ENCODE measurements at regions not wholly inside any gene's neighbourhood (a gene's known extent, or its start where the extent isn't known, plus 50 kb on each side); places are given as distances from the start of the nearest gene placed in this dataset.

DNA sequence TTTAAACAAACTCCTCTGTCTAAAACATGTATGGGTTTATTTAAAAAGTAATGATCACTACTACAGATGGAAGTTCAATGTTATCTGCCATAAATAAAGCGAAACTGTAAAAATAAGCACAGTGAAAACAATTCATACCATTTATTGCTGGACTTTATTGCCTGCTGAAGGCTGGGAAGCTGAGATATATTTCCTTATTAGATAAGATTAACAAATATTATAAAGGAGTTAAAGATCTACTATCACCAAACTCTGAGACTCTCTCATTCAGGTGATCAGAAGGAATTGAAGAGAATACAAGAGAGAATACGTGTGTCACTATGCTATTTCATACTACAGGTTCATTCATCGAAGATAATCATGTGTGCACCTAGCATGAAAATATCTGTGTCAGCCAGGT lies 190.9 kb upstream of the ATP10B start:
- WGBS (ENCODE audit: insufficient coverage) = 83% methylated on average over 2 of the region's 3 CpGs
- no peak for DNase-seq
- H3K4me1 ChIP-seq (ENCODE audit: control insufficient read depth, insufficient read depth, low read length) = no peaks in the 10 kb centered on the region
- H3K4me3 ChIP-seq (ENCODE audit: low read length) = no peak overlapping the region
- H3K27ac ChIP-seq (ENCODE audit: low read length) = no peak overlapping the region
- no peaks in the 10 kb centered on the region for H3K9me3 ChIP-seq (replicated peaks; ENCODE audit: control insufficient read depth, low read depth, low read length)
- no peaks in the 10 kb centered on the region for H3K27me3 ChIP-seq (ENCODE audit: control insufficient read depth, insufficient read depth, low read length)
- H3K36me3 ChIP-seq (ENCODE audit: control insufficient read depth, insufficient read depth, low read length) = no peaks in the 10 kb centered on the region

DNA sequence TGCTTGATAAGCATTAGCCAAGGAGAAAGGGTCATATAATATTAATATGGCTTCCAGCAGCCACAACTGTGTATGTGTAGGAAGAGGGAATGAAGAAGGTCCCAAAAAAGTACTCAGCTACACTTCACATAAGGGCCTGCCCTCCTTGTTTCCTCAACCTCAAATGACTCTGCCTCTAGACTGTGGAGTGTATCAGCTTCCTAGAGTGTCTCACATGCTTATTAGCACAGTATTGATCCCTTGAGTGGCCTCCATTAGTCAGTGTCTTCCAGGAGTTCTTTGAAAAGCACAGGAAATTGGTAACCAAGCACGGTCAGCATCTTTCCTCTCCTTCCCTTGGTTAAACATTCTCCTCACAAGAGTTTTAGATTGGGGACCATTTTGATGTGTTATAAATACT lies 190.4 kb upstream of the ATP10B start:
- no peaks in the 10 kb centered on the region for H3K27me3 ChIP-seq (ENCODE audit: control insufficient read depth, insufficient read depth, low read length)
- no peaks in the 10 kb centered on the region for H3K4me1 ChIP-seq (ENCODE audit: control insufficient read depth, insufficient read depth, low read length)
- DNase-seq = no peak
- H3K4me3 ChIP-seq (ENCODE audit: low read length) = no peak overlapping the region
- no peaks in the 10 kb centered on the region for H3K36me3 ChIP-seq (ENCODE audit: control insufficient read depth, insufficient read depth, low read length)
- no CpG with 5 or more reads among the region's 1 CpG for WGBS (ENCODE audit: insufficient coverage)
- H3K9me3 ChIP-seq (replicated peaks; ENCODE audit: control insufficient read depth, low read depth, low read length) = no peaks in the 10 kb centered on the region
- no peak overlapping the region for H3K27ac ChIP-seq (ENCODE audit: low read length)

DNA sequence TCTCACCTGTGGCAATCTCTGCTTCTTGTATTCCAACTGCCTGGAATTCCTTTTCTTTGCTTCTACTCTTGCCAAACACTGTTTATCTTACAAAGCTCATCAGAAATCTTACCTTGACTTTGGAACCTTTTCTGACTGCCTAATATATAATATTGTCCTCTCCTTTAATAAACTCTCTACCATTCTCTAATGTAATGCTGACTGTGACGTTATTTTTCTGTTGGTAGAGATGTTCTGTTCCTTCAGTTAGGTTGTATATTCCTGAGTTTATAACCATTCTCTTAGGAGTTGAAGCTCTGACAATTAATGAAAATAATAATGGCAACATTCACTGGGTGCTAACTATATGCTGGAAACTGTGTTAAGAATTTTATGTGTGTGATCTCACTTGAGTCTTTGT lies 188.8 kb upstream of the ATP10B start:
- Histone ChIP-seq H3K9me3 (replicated peaks; ENCODE audit: control insufficient read depth, low read depth, low read length) (no peaks in the 10 kb centered on the region), H3K36me3 (ENCODE audit: control insufficient read depth, insufficient read depth, low read length) (no peaks in the 10 kb centered on the region), H3K4me1 (ENCODE audit: control insufficient read depth, insufficient read depth, low read length) (no peaks in the 10 kb centered on the region), H3K27me3 (ENCODE audit: control insufficient read depth, insufficient read depth, low read length) (no peaks in the 10 kb centered on the region), H3K27ac (ENCODE audit: low read length) (no peak overlapping the region), H3K4me3 (ENCODE audit: low read length) (no peak overlapping the region)
- WGBS (ENCODE audit: insufficient coverage) = no CpG with 5 or more reads among the region's 1 CpG
- no peak for DNase-seq

DNA sequence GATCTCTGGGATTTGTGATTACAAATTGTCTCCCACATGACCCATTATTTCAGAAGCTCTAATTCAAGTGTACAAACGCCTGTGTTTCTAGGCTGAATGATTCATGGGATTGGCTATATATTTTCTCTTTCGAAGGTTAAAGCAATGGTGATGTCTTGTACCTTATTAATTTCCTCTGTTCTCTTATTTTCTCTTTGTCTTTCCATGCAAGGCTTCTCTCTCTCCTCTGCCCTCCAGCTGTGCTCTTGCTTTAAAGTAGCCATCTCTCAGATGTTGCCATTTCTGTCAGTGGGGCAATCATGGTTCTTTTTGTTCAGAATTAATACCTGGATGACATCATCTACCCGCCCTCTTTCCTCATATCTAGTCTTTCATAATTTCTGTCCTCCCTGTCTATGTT lies 184.3 kb upstream of the ATP10B start:
- Histone ChIP-seq H3K4me1 (ENCODE audit: control insufficient read depth, insufficient read depth, low read length) (no peaks in the 10 kb centered on the region), H3K9me3 (replicated peaks; ENCODE audit: control insufficient read depth, low read depth, low read length) (no peaks in the 10 kb centered on the region), H3K27ac (ENCODE audit: low read length) (no peak overlapping the region), H3K27me3 (ENCODE audit: control insufficient read depth, insufficient read depth, low read length) (no peaks in the 10 kb centered on the region), H3K4me3 (ENCODE audit: low read length) (no peak overlapping the region), H3K36me3 (ENCODE audit: control insufficient read depth, insufficient read depth, low read length) (no peaks in the 10 kb centered on the region)
- 93% methylated on average over 1 of the region's 3 CpGs for WGBS (ENCODE audit: insufficient coverage)
- DNase-seq = no peak

DNA sequence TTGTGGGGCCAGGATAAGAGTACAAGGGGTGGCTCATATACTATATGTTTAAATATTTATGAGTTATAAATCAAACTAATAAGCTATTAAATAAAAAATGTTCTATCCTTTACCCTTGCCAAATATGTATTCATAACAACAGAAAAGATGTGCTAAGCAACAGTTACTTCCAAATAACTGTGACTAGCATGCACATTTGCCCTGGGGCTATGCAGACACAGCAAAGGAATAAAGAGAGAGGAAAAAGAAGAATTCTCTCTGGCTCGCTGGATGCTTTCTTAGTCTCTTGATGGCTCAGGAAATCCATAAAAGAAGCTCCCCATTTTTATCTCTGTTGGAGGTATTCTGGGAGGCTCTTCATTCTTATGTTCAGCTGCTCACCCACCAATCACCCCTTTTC lies 182.4 kb upstream of the ATP10B start:
- no peak overlapping the region for H3K4me3 ChIP-seq (ENCODE audit: low read length)
- peak; percentile 13 for DNase-seq
- WGBS (ENCODE audit: insufficient coverage) = no CpG with 5 or more reads among the region's 1 CpG

DNA sequence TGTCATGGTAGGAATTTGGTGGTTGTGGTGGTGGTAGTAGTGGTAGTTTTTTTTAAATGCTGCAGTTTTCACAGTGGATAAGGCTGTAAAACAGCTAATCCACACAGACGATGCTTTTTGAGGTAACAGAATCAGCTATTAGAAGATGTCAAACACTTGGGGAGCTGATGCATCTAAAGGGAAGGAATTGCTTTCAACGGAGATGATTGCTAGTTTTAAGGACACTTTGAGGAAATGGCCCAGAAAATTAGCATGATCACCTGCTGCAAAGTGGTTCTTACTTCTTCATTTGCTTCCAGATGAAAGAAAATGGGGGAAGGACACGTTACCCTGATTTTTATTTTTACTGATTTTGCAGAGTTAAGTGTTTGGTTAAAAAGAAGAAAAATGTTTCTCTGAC lies 178.2 kb upstream of the ATP10B start:
- Histone ChIP-seq H3K4me3 (ENCODE audit: low read length) (no peak overlapping the region), H3K36me3 (ENCODE audit: control insufficient read depth, insufficient read depth, low read length) (no peaks in the 10 kb centered on the region), H3K27ac (ENCODE audit: low read length) (no peak overlapping the region), H3K9me3 (replicated peaks; ENCODE audit: control insufficient read depth, low read depth, low read length) (no peaks in the 10 kb centered on the region), H3K27me3 (ENCODE audit: control insufficient read depth, insufficient read depth, low read length) (no peaks in the 10 kb centered on the region), H3K4me1 (ENCODE audit: control insufficient read depth, insufficient read depth, low read length) (no peaks in the 10 kb centered on the region)
- WGBS (ENCODE audit: insufficient coverage) = 70% methylated on average over 1 of the region's 3 CpGs
- DNase-seq = no peak

More for the DNA sequence above, 182.4 kb upstream of the ATP10B start:
- no peaks in the 10 kb centered on the region for H3K4me1 ChIP-seq (ENCODE audit: control insufficient read depth, insufficient read depth, low read length)
- H3K27me3 ChIP-seq (ENCODE audit: control insufficient read depth, insufficient read depth, low read length) = no peaks in the 10 kb centered on the region
- H3K36me3 ChIP-seq (ENCODE audit: control insufficient read depth, insufficient read depth, low read length) = no peaks in the 10 kb centered on the region
- H3K27ac ChIP-seq (ENCODE audit: low read length) = no peak overlapping the region
- H3K9me3 ChIP-seq (replicated peaks; ENCODE audit: control insufficient read depth, low read depth, low read length) = no peaks in the 10 kb centered on the region

DNA sequence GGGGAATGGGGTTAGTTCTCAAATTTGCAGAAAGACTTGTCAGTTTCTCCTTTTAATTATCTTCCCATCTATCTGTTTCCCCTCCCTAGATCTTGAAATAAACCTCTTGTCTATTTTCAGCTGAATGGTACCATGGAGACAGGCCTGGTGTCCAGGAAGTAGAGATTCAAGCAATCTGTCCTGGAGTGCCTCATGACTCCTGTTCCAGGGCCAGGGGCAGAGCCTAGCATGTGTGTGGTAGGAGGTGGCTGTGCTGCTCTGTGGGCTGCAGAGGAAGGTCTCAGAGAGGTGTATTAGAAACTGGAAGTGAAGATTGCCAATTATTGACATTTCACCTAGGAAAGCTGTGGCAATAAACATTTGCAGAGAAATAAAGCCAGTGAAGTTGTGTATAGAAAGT lies 175.8 kb upstream of the ATP10B start:
- no peak for DNase-seq

DNA sequence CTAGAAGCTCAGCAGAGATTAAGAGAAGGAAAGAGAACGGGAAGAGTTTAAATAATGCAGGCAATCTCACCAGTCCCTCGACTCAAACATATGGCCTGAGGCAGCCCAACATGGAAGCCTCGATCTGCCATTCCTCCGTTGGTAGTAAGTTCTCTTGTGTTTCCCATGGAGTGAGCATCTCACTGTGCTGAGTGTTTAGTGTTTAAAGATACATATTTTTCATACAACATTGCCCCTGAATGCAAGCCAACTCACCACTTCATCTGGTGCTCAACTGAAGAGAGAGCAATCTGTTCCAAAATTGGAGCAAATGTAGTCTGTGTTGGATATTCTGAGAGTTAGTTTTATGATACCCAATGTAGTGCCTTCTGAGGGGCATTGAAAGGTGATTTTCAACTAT lies 171.5 kb upstream of the ATP10B start:
- Histone ChIP-seq H3K9me3 (replicated peaks; ENCODE audit: control insufficient read depth, low read depth, low read length) (no peaks in the 10 kb centered on the region), H3K36me3 (ENCODE audit: control insufficient read depth, insufficient read depth, low read length) (no peaks in the 10 kb centered on the region), H3K27ac (ENCODE audit: low read length) (no peak overlapping the region), H3K27me3 (ENCODE audit: control insufficient read depth, insufficient read depth, low read length) (no peaks in the 10 kb centered on the region), H3K4me3 (ENCODE audit: low read length) (no peak overlapping the region), H3K4me1 (ENCODE audit: control insufficient read depth, insufficient read depth, low read length) (no peaks in the 10 kb centered on the region)
- DNase-seq = no peak
- WGBS (ENCODE audit: insufficient coverage) = no CpG with 5 or more reads among the region's 4 CpGs

More for the DNA sequence above, 175.8 kb upstream of the ATP10B start:
- no peak overlapping the region for H3K27ac ChIP-seq (ENCODE audit: low read length)
- H3K9me3 ChIP-seq (replicated peaks; ENCODE audit: control insufficient read depth, low read depth, low read length) = no peaks in the 10 kb centered on the region
- H3K27me3 ChIP-seq (ENCODE audit: control insufficient read depth, insufficient read depth, low read length) = no peaks in the 10 kb centered on the region
- H3K4me1 ChIP-seq (ENCODE audit: control insufficient read depth, insufficient read depth, low read length) = no peaks in the 10 kb centered on the region
- H3K36me3 ChIP-seq (ENCODE audit: control insufficient read depth, insufficient read depth, low read length) = no peaks in the 10 kb centered on the region
- H3K4me3 ChIP-seq (ENCODE audit: low read length) = no peak overlapping the region

DNA sequence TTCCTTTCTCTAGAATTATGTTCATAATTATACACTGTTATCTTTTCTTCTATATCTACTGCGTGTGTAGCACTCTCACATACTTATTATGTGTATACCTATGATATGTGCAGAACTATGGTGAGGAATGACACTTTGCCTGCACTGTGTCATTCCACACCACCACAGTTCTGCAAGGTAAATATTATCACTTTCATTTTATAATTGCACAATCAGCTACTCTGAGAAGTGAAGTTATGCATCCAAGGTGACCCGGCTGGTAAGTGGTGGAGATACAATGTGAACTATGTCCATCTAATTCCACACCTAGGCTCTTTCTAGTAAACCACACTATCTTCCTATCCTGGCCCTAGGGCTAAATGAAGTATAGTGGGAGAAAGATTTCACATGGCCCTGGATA lies 170.1 kb upstream of the ATP10B start:
- no CpG with 5 or more reads among the region's 2 CpGs for WGBS (ENCODE audit: insufficient coverage)
- H3K27ac ChIP-seq (ENCODE audit: low read length) = no peak overlapping the region
- no peak for DNase-seq
- no peaks in the 10 kb centered on the region for H3K4me1 ChIP-seq (ENCODE audit: control insufficient read depth, insufficient read depth, low read length)
- no peaks in the 10 kb centered on the region for H3K27me3 ChIP-seq (ENCODE audit: control insufficient read depth, insufficient read depth, low read length)
- no peaks in the 10 kb centered on the region for H3K9me3 ChIP-seq (replicated peaks; ENCODE audit: control insufficient read depth, low read depth, low read length)
- no peak overlapping the region for H3K4me3 ChIP-seq (ENCODE audit: low read length)
- no peaks in the 10 kb centered on the region for H3K36me3 ChIP-seq (ENCODE audit: control insufficient read depth, insufficient read depth, low read length)

DNA sequence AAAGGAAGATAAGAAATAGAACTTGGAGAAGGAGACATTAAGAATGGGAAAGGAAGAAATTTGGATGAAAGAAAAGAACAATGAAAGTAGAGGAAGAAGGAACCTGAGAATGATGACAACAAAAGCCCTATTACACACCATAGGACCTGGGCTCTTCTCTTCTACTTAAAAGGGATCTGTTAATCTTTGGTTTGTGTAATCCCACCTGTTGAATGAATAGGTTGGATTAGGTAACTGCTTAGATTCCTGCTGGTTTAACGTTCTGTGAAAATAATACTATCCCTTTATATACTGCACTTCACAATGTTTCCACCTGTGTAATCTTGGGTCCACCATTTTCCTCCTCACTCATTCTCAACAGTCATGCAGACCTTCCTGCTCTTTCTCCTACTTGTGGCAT lies 157.8 kb upstream of the ATP10B start:
- H3K9me3 ChIP-seq (replicated peaks; ENCODE audit: control insufficient read depth, low read depth, low read length) = no peaks in the 10 kb centered on the region
- H3K27me3 ChIP-seq (ENCODE audit: control insufficient read depth, insufficient read depth, low read length) = no peaks in the 10 kb centered on the region
- H3K4me1 ChIP-seq (ENCODE audit: control insufficient read depth, insufficient read depth, low read length) = no peaks in the 10 kb centered on the region
- H3K36me3 ChIP-seq (ENCODE audit: control insufficient read depth, insufficient read depth, low read length) = no peaks in the 10 kb centered on the region
- no peak overlapping the region for H3K27ac ChIP-seq (ENCODE audit: low read length)
- WGBS (ENCODE audit: insufficient coverage) = no CpG with 5 or more reads among the region's 1 CpG
- H3K4me3 ChIP-seq (ENCODE audit: low read length) = no peak overlapping the region
- no peak for DNase-seq

DNA sequence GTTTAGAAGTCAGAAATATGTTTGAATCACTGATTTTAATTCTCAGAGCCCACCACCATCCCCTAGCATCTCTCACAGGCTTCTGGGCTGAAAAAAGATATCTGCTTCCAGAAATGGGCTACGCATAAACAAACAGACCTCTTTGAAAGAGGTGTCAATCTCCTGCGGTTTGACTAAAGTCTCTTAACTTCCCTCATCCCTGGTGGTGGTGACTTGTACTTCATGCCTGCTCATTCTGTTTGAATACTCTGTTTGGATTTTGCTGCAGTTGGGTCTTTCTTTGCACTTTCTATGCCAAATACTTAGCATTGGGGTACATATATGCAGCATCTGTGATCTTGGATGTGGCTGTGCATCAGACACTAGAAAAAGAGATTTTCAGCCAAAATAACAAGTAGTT lies 157.2 kb upstream of the ATP10B start:
- Histone ChIP-seq H3K4me3 (ENCODE audit: low read length) (no peak overlapping the region), H3K27me3 (ENCODE audit: control insufficient read depth, insufficient read depth, low read length) (no peaks in the 10 kb centered on the region), H3K36me3 (ENCODE audit: control insufficient read depth, insufficient read depth, low read length) (no peaks in the 10 kb centered on the region), H3K27ac (ENCODE audit: low read length) (no peak overlapping the region), H3K9me3 (replicated peaks; ENCODE audit: control insufficient read depth, low read depth, low read length) (no peaks in the 10 kb centered on the region), H3K4me1 (ENCODE audit: control insufficient read depth, insufficient read depth, low read length) (no peaks in the 10 kb centered on the region)
- DNase-seq = no peak
- 80% methylated on average over 1 of the region's 2 CpGs for WGBS (ENCODE audit: insufficient coverage)
